HCT116 (cell line): ENCODE measurements at regions not wholly inside any gene's neighbourhood (a gene's known extent, or its start where the extent isn't known, plus 50 kb on each side); places are given as distances from the start of the nearest gene placed in this dataset.

Source experiments
- ATAC-seq: fragments of 200-7000 bp; cut with Tn5 transposase; 2 replicates; pipeline ENCODE4 v1.9.1; 2020; ENCODE audit warnings: mild to moderate bottlenecking, moderate library complexity
- BruUV-seq: library from RNA; stranded (reverse); fragments of 400-500 nt; replicated peaks from 2 replicates; lab custom pipeline; 2021; lab: Mats Ljungman, UMichigan
- CTCF ChIA-PET: fragments of 300-600 bp; sonication (Branson Sonifier 250); formaldehyde crosslinking; loops from one replicate; lab custom pipeline; 2021; ENCODE audit warnings: antibody characterized with exemption; lab: Charles Lee
- POLR2A ChIA-PET: fragments of 300-600, 350-600 bp; sonication (Branson Sonifier 250); formaldehyde crosslinking; loops from one replicate; lab custom pipeline; 2021; ENCODE audit warnings: antibody characterized with exemption; lab: Charles Lee
- RAD21 ChIA-PET, 2 experiments: fragments of 300-600 bp; sonication (Branson Sonifier 250); formaldehyde crosslinking; loops; one replicate each; lab custom pipeline; 2023; ENCODE audit warnings: low total read pairs in 2 of 2; ENCODE audit not compliant: uncharacterized antibody in 2 of 2, unreplicated experiment in 2 of 2, low non-redundant PET in 1 of 2; lab: Charles Lee
- DNase-seq: peaks from one replicate; pipeline ENCODE4 v3.0.0-alpha.2; 2010; ENCODE audit warnings: low read depth, low spot score
- H2AFZ ChIP-seq: fragments of 200-600 bp; shearing (Covaris generic), sonication (generic); 2 replicates; pipeline ENCODE4 v1.6.1; 2017; ENCODE audit warnings: low read depth, mixed run types, mixed read lengths, antibody characterized with exemption, low read length; ENCODE audit not compliant: poor library complexity, severe bottlenecking
- H3K27ac ChIP-seq: 2 replicates; pipeline ENCODE4 v1.5.1; 2012; ENCODE audit warnings: low read depth, low read length
- H3K27me3 ChIP-seq: fragments of 200-600 bp; sonication (generic); 2 replicates; pipeline ENCODE4 v1.6.1; 2016; ENCODE audit warnings: mixed run types, low read length, mixed read lengths; ENCODE audit not compliant: insufficient read depth
- H3K36me3 ChIP-seq, 2 experiments: fragments of 200-500 bp in 1 of 2; fragments of 200-600 bp in 1 of 2; sonication (Bioruptor generic) in 1 of 2; sonication (generic) in 1 of 2; 2 replicates each; pipeline versions ENCODE4 v1.5.1 to v1.6.1; 2014 to 2016; ENCODE audit warnings: low read length in 2 of 2, inconsistent platforms in 1 of 2, mixed read lengths in 1 of 2, mixed run types in 1 of 2; ENCODE audit not compliant: insufficient read depth in 2 of 2, control insufficient read depth in 1 of 2
- H3K4me1 ChIP-seq, 2 experiments: fragments of 200-600 bp in 1 of 2; sonication (generic) in 1 of 2; 2 replicates each; pipeline versions ENCODE4 v1.5.1 to v1.6.1; 2012 to 2017; ENCODE audit warnings: low read length in 2 of 2, inconsistent platforms in 1 of 2, mild to moderate bottlenecking in 1 of 2, mixed read lengths in 1 of 2, mixed run types in 1 of 2, moderate library complexity in 1 of 2; ENCODE audit not compliant: insufficient read depth in 2 of 2, control insufficient read depth in 1 of 2
- H3K4me2 ChIP-seq: fragments of 200-600 bp; sonication (generic); 2 replicates; pipeline ENCODE4 v1.6.1; 2017; ENCODE audit warnings: mixed run types, low read length, mixed read lengths
- H3K4me3 ChIP-seq, 2 experiments: fragments of 200-600 bp in 1 of 2; sonication (generic) in 1 of 2; replicated peaks in 1 of 2; 2 replicates each; pipeline ENCODE4 v1.5.1; 2011 to 2016; ENCODE audit warnings: low read length in 2 of 2, control low read depth in 1 of 2, low read depth in 1 of 2, mild to moderate bottlenecking in 1 of 2, mixed read lengths in 1 of 2, mixed run types in 1 of 2
- H3K79me2 ChIP-seq: fragments of 200-600 bp; sonication (generic); 2 replicates; pipeline ENCODE4 v1.6.1; 2017; ENCODE audit warnings: mild to moderate bottlenecking, mixed run types, low read length, moderate library complexity, mixed read lengths; ENCODE audit not compliant: insufficient read depth
- H3K9ac ChIP-seq: fragments of 200-600 bp; sonication (generic); 2 replicates; pipeline ENCODE4 v1.6.1; 2016; ENCODE audit warnings: low read length, mixed read lengths
- H3K9me2 ChIP-seq: fragments of 200-600 bp; sonication (generic), shearing (Covaris generic); 2 replicates; pipeline ENCODE4 v1.6.1; 2017; ENCODE audit warnings: mixed run types, mild to moderate bottlenecking, moderate library complexity; ENCODE audit not compliant: insufficient read depth
- H3K9me3 ChIP-seq, 2 experiments: fragments of 200-500 bp in 1 of 2; fragments of 200-600 bp in 1 of 2; sonication (Bioruptor generic) in 1 of 2; sonication (generic) in 1 of 2; 2 replicates each; pipeline ENCODE4 v1.6.1; 2014 to 2017; ENCODE audit warnings: low read length in 2 of 2, mixed read lengths in 2 of 2, inconsistent platforms in 1 of 2, low read depth in 1 of 2, mild to moderate bottlenecking in 1 of 2, mixed run types in 1 of 2, moderate library complexity in 1 of 2; ENCODE audit not compliant: control insufficient read depth in 1 of 2, insufficient read depth in 1 of 2
- H4K20me1 ChIP-seq: fragments of 200-600 bp; sonication (generic), shearing (Covaris generic); 2 replicates; pipeline ENCODE4 v1.6.1; 2017; ENCODE audit warnings: mixed run types, mild to moderate bottlenecking, moderate library complexity; ENCODE audit not compliant: insufficient read depth
- CBX3 ChIP-seq: IDR thresholded peaks from 2 replicates; pipeline ENCODE4 v1.6.1; 2012; ENCODE audit warnings: low read depth
- CEBPB ChIP-seq: IDR thresholded peaks from 2 replicates; pipeline ENCODE4 v1.6.1; 2012; ENCODE audit warnings: low read depth
- JUND ChIP-seq: IDR thresholded peaks from 2 replicates; pipeline ENCODE4 v1.6.1; 2012
- POLR2A ChIP-seq: IDR thresholded peaks from 2 replicates; pipeline ENCODE4 v1.7.0; 2011; ENCODE audit warnings: borderline replicate concordance; ENCODE audit not compliant: insufficient read depth, insufficient read length; ENCODE audit errors: extremely low read depth
- YY1 ChIP-seq: IDR thresholded peaks from 2 replicates; pipeline ENCODE4 v1.6.1; 2011; ENCODE audit warnings: low read length, low read depth, moderate library complexity, mild to moderate bottlenecking; ENCODE audit not compliant: insufficient replicate concordance; ENCODE audit errors: extremely low read depth
- ZNF274 ChIP-seq: fragments of 200-500 bp; sonication (Bioruptor generic); IDR thresholded peaks from 2 replicates; pipeline ENCODE4 v1.6.1; 2014; ENCODE audit warnings: mild to moderate bottlenecking, low read depth, low read length, inconsistent platforms
- intact Hi-C: fragments of 100-400 bp; cut with micrococcal nuclease; formaldehyde crosslinking; loops from 2 replicates; pipeline ENCODE4 v1.10.0; 2022
- TF ChIP-seq, protein P1 (sequence below): IDR thresholded peaks from 2 replicates; pipeline ENCODE4 v1.6.1; 2012
- TF ChIP-seq, protein P2 (sequence below), 3 experiments: fragments of 200-600 bp in 1 of 3; sonication (generic) in 1 of 3; IDR thresholded peaks in 2 of 3; conservative IDR thresholded peaks in 1 of 3; 2 replicates each; pipeline ENCODE4 v1.5.1; 2012 to 2017; ENCODE audit warnings: low read depth in 2 of 3, low read length in 2 of 3, antibody characterized with exemption in 1 of 3, borderline replicate concordance in 1 of 3, control low read depth in 1 of 3, mild to moderate bottlenecking in 1 of 3, mixed read lengths in 1 of 3, mixed run types in 1 of 3, moderate library complexity in 1 of 3; ENCODE audit not compliant: insufficient read depth in 1 of 3

DNA sequence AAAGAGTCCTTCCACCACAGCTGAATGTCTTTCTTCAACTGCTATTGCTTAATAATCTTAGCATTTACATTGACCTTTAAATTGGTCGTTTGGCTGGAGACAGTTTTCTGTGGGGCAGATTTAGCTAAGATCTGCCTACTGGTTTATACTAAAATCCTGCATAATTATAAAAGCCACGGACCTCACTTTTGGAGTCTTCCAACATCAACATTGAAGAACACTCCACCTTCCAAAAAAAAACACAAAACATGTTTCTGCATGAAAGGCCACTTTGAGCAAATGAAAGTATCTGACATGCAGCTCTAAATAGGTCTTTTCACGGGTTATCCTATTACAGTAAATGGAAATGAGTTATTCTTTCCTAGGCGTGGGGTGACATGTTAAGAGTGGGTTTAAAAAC lies 57.0 kb upstream of the KRR1 start:
- Histone ChIP-seq H3K9ac (no peak overlapping the region), H3K9me2 (no peaks in the 10 kb centered on the region), H3K4me1 (no peaks in the 10 kb centered on the region), H2AFZ (no peak overlapping the region), H3K36me3 (peaks cover 0 to 4% of the 10 kb centered on the region in 2 experiments; a peak in 1 of 4 replicates), H3K79me2 (no peaks in the 10 kb centered on the region), H4K20me1 (no peaks in the 10 kb centered on the region), H3K9me3 (peaks cover 0 to 7% of the 10 kb centered on the region in 2 experiments; a peak in 2 of 4 replicates), H3K27ac (no peak overlapping the region), H3K4me3 (no peak overlapping the region), H3K4me2 (no peak overlapping the region), H3K27me3 (no peaks in the 10 kb centered on the region)
- TF ChIP-seq, protein P1, sequence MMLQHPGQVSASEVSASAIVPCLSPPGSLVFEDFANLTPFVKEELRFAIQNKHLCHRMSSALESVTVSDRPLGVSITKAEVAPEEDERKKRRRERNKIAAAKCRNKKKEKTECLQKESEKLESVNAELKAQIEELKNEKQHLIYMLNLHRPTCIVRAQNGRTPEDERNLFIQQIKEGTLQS, result no peak
- TF ChIP-seq JUND (no peak), YY1 (no peak)
- TF ChIP-seq, protein P2, sequence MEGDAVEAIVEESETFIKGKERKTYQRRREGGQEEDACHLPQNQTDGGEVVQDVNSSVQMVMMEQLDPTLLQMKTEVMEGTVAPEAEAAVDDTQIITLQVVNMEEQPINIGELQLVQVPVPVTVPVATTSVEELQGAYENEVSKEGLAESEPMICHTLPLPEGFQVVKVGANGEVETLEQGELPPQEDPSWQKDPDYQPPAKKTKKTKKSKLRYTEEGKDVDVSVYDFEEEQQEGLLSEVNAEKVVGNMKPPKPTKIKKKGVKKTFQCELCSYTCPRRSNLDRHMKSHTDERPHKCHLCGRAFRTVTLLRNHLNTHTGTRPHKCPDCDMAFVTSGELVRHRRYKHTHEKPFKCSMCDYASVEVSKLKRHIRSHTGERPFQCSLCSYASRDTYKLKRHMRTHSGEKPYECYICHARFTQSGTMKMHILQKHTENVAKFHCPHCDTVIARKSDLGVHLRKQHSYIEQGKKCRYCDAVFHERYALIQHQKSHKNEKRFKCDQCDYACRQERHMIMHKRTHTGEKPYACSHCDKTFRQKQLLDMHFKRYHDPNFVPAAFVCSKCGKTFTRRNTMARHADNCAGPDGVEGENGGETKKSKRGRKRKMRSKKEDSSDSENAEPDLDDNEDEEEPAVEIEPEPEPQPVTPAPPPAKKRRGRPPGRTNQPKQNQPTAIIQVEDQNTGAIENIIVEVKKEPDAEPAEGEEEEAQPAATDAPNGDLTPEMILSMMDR (IDR thresholded peaks at IDR 0.05 in 2 of 3, conservative IDR thresholded peaks at IDR 0.05 in 1 of 3; ENCODE audit: borderline replicate concordance in 1 of 3, insufficient read depth in 1 of 3, low read depth in 2 of 3, low read length in 2 of 3), result no peak
- ATAC-seq (no peak), DNase-seq (no peak)
- intact Hi-C loops, result no loop called here
- ChIA-PET POLR2A (no interaction called here), RAD21 (no interaction called here), CTCF (no interaction called here)
- no TSS peak for BruUV-seq

DNA sequence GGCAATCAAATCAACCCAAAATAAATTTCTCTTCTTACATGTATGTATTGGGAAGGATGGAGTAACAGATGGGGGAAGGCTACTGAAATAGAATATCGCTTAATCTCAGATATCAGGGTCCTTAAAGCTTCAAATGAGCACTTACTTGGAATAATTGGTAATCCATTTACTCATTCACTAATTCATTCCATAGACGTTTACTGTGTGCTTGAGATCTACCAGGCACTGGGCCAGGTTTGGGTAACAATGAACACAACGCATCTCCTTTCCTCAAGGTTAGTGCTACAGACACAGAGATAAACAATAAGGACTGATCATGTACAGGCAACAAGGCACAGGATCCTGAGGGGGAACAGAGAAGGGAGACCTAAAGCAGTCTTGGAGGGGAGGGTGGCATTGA lies 54.4 kb upstream of the KRR1 start:
- Histone ChIP-seq H3K4me2 (no peak overlapping the region), H3K9ac (no peak overlapping the region), H3K9me3 (peaks cover 0 to 7% of the 10 kb centered on the region in 2 experiments; a peak in 2 of 4 replicates), H3K36me3 (peaks cover 0 to 4% of the 10 kb centered on the region in 2 experiments; a peak in 1 of 4 replicates), H3K79me2 (no peaks in the 10 kb centered on the region), H3K4me1 (peaks cover 0 to 3% of the 10 kb centered on the region in 2 experiments; a peak in 1 of 4 replicates), H3K27ac (no peak overlapping the region), H4K20me1 (no peaks in the 10 kb centered on the region), H3K27me3 (no peaks in the 10 kb centered on the region), H2AFZ (no peak overlapping the region), H3K4me3 (no peak overlapping the region), H3K9me2 (no peaks in the 10 kb centered on the region)
- no TSS peak for BruUV-seq
- TF ChIP-seq ZNF274 (no peak), CEBPB (no peak), POLR2A (no peak), CBX3 (peak; percentile 50; the same call in 1 of the 2 replicates)
- no peak for ATAC-seq
- RAD21 ChIA-PET, result no interaction called here
- DNase-seq, result no peak
- POLR2A ChIA-PET, result no interaction called here
- intact Hi-C loops, result no loop called here
- CTCF ChIA-PET, result no interaction called here
